HL-60 (cell line): ENCODE measurements at regions not wholly inside any gene's neighbourhood (a gene's known extent, or its start where the extent isn't known, plus 50 kb on each side); places are given as distances from the start of the nearest gene placed in this dataset.

ENCODE experiments used
- CTCF ChIP-seq: IDR thresholded peaks from one replicate; pipeline ENCODE4 v1.5.1; 2011; ENCODE audit warnings: low read length, control low read depth, inconsistent platforms; ENCODE audit not compliant: insufficient read depth
- POLR2AphosphoS5 ChIP-seq: IDR thresholded peaks from 2 replicates; pipeline ENCODE4 v1.6.1; 2012; ENCODE audit warnings: low read depth

GRCh38 chr21:16323596-16323995, 593.8 kb downstream of the USP25 start:
- no peak for TF ChIP-seq CTCF
- TF ChIP-seq POLR2AphosphoS5 = no peak
